Endodermal cell (in vitro differentiated cells): ENCODE measurements at regions not wholly inside any gene's neighbourhood (a gene's known extent, or its start where the extent isn't known, plus 50 kb on each side); places are given as distances from the start of the nearest gene placed in this dataset.

Experiments
- DNase-seq: peaks from one replicate; pipeline ENCODE4 v3.0.0-alpha.2; 2017
- H3K27ac ChIP-seq: 2 replicates; pipeline ENCODE4 v1.5.1; 2013; ENCODE audit warnings: mild to moderate bottlenecking, low read depth, low read length, moderate library complexity
- H3K27me3 ChIP-seq: 2 replicates; pipeline ENCODE4 v1.6.1; 2013; ENCODE audit warnings: mild to moderate bottlenecking, low read length, moderate library complexity; ENCODE audit not compliant: insufficient read depth, control insufficient read depth, poor library complexity, severe bottlenecking
- H3K36me3 ChIP-seq: 2 replicates; pipeline ENCODE4 v1.7.0; 2013; ENCODE audit warnings: mild to moderate bottlenecking, low read length, moderate library complexity; ENCODE audit not compliant: control insufficient read depth, insufficient read depth
- H3K4me1 ChIP-seq: one replicate; pipeline ENCODE4 v1.7.0; 2013; ENCODE audit warnings: low read length; ENCODE audit not compliant: control insufficient read depth, insufficient read depth
- H3K4me3 ChIP-seq: 2 replicates; pipeline ENCODE4 v1.5.1; 2013; ENCODE audit warnings: mild to moderate bottlenecking, low read length, moderate library complexity
- H3K9ac ChIP-seq: 2 replicates; pipeline ENCODE4 v1.6.1; 2013; ENCODE audit warnings: mild to moderate bottlenecking, low read length, moderate library complexity; ENCODE audit not compliant: poor library complexity, severe bottlenecking; ENCODE audit errors: extremely low read depth
- H3K9me3 ChIP-seq: 2 replicates; pipeline ENCODE4 v1.6.1; 2013; ENCODE audit warnings: mild to moderate bottlenecking, low read length, moderate library complexity; ENCODE audit not compliant: control insufficient read depth
- H3K27ac Mint-ChIP-seq: 2 replicates; pipeline ENCODE4 v1.8.0; 2020; ENCODE audit warnings: mixed read lengths
- H3K27me3 Mint-ChIP-seq: 2 replicates; pipeline ENCODE4 v1.8.0; 2021; ENCODE audit warnings: mild to moderate bottlenecking, mixed read lengths; ENCODE audit not compliant: insufficient read depth
- H3K36me3 Mint-ChIP-seq: 2 replicates; pipeline ENCODE4 v1.8.0; 2020; ENCODE audit warnings: low read depth, mixed read lengths
- H3K4me1 Mint-ChIP-seq: 2 replicates; pipeline ENCODE4 v1.8.0; 2020; ENCODE audit warnings: mixed read lengths
- H3K4me3 Mint-ChIP-seq: 2 replicates; pipeline ENCODE4 v1.8.0; 2020; ENCODE audit warnings: mild to moderate bottlenecking, moderate library complexity, mixed read lengths
- H3K9me3 Mint-ChIP-seq: 2 replicates; pipeline ENCODE4 v1.8.0; 2020; ENCODE audit warnings: mild to moderate bottlenecking, mixed read lengths
- CTCF ChIP-seq: fragments of 200-600 bp; sonication (generic); conservative IDR thresholded peaks from 2 replicates; pipeline ENCODE4 v1.5.0; 2021; ENCODE audit warnings: antibody characterized with exemption, mild to moderate bottlenecking
- WGBS, 2 experiments: methylation state at CpG; one replicate each; pipeline versions ENCODE4 v1.1.5 to v1.1.7; 2013; ENCODE audit warnings: missing lambda C conversion rate in 2 of 2, mixed read lengths in 1 of 2; ENCODE audit not compliant: insufficient coverage in 1 of 2, insufficient read length in 1 of 2; 5-methylcytosine and 5-hydroxymethylcytosine counted together

GRCh38 chr15:26394801-26395200, 378.1 kb downstream of the GABRB3 start:
- DNase-seq = no peak
- Histone ChIP-seq H3K4me1 (peaks cover 10% of the 10 kb centered on the region), H3K27ac (no peak overlapping the region), H3K9ac (no peak overlapping the region), H3K36me3 (no peaks in the 10 kb centered on the region), H3K9me3 (no peaks in the 10 kb centered on the region), H3K27me3 (no peaks in the 10 kb centered on the region), H3K4me3 (no peak overlapping the region)
- Mint-ChIP-seq H3K27ac (no peak overlapping the region), H3K9me3 (peaks cover 3% of the 10 kb centered on the region), H3K4me3 (no peak overlapping the region), H3K27me3 (no peaks in the 10 kb centered on the region), H3K4me1 (peaks cover 12% of the 10 kb centered on the region), H3K36me3 (no peaks in the 10 kb centered on the region)
- WGBS, 2 experiments = 86 to 90% methylated on average over 4 to 8 of the region's 8 CpGs
- TF ChIP-seq CTCF = no peak

DNA sequence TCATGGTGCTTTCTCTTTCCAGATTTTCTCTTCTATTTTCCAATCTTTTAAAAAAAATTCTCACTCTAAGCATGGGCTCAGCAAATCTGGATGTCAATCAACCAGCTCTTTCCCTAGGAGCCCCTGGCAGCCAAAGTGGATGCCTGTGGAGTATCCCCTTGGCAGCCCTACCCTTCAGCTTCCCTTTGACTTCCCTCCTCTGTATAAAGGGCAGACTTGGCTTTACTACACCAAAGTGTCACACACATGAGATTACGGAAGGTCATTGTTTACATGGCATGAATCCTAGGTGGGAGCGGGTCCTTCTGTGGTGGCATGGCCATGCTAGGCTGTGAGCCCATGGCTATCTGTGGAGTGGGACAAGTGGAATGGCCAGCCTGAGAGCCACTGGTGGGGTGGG, 379.9 kb downstream of the GABRB3 start:
- H3K4me1 ChIP-seq = peaks cover 10% of the 10 kb centered on the region
- Mint-ChIP-seq H3K4me3 (no peak overlapping the region), H3K36me3 (no peaks in the 10 kb centered on the region), H3K4me1 (peaks cover 20% of the 10 kb centered on the region), H3K9me3 (no peaks in the 10 kb centered on the region), H3K27ac (no peak overlapping the region), H3K27me3 (no peaks in the 10 kb centered on the region)
- WGBS, 2 experiments = 80 to 98% methylated on average over 1 to 2 of the region's 2 CpGs
- H3K27ac ChIP-seq = no peak overlapping the region
- H3K4me3 ChIP-seq = no peak overlapping the region
- TF ChIP-seq CTCF = no peak
- DNase-seq = no peak
- H3K9ac ChIP-seq = no peak overlapping the region
- H3K9me3 ChIP-seq = no peaks in the 10 kb centered on the region
- no peaks in the 10 kb centered on the region for H3K27me3 ChIP-seq
- H3K36me3 ChIP-seq = no peaks in the 10 kb centered on the region

DNA sequence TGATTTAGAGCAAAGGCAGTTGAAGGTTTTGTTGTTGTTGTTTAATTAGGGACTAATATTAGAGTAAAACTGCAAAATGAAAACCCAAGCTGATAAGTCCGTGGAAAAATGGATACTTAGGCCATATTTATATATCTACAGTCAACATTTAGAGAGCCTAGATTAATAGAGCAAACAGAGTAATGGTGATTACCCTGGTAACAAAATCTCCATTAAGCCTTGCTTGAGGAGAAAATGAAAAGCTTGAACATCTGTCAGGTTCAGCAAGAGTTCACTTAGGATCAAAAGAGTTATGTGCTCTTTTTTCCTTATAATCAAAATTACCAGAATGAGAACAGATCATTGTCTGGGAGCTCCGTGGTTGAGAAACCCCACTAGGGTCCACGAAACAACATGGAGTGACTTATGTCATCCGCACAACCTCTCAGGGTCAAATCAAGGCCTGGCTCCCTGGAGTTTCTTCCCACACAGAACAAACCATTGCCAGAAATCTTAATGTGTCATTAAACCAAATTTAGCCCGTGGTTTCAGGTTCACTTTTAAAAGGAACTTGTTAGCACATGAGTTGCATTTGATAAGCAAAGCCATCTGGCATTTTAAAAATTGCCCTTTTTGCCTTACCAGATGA, 381.2 kb downstream of the GABRB3 start:
- no peak overlapping the region for H3K4me3 Mint-ChIP-seq
- no peaks in the 10 kb centered on the region for H3K36me3 ChIP-seq
- peaks cover 10% of the 10 kb centered on the region for H3K4me1 ChIP-seq
- no peak overlapping the region for H3K4me3 ChIP-seq
- no peak overlapping the region for H3K9ac ChIP-seq
- H3K4me1 Mint-ChIP-seq = peaks cover 20% of the 10 kb centered on the region
- no peaks in the 10 kb centered on the region for H3K9me3 ChIP-seq
- DNase-seq = no peak
- no peak overlapping the region for H3K27ac ChIP-seq
- H3K9me3 Mint-ChIP-seq = no peaks in the 10 kb centered on the region
- H3K27me3 ChIP-seq = no peaks in the 10 kb centered on the region
- H3K36me3 Mint-ChIP-seq = no peaks in the 10 kb centered on the region
- H3K27ac Mint-ChIP-seq = no peak overlapping the region
- 91% methylated on average over 4 to 5 of the region's 5 CpGs for WGBS, 2 experiments
- TF ChIP-seq CTCF = no peak
- H3K27me3 Mint-ChIP-seq = no peaks in the 10 kb centered on the region
